Trophoblast cell (in vitro differentiated cells and primary cell): ENCODE measurements at regions not wholly inside any gene's neighbourhood (a gene's known extent, or its start where the extent isn't known, plus 50 kb on each side); places are given as distances from the start of the nearest gene placed in this dataset.

Experiments
- DNase-seq, 2 donors: peaks; one replicate each; pipeline ENCODE4 v3.0.0-alpha.2; 2016
- H2AFZ ChIP-seq: 2 replicates; pipeline ENCODE4 v1.6.1; 2013; ENCODE audit warnings: low read length, moderate library complexity, mild to moderate bottlenecking; ENCODE audit not compliant: insufficient read depth, poor library complexity
- H2AK5ac ChIP-seq: 2 replicates; pipeline ENCODE4 v1.6.1; 2013; ENCODE audit warnings: mild to moderate bottlenecking, low read length
- H2BK120ac ChIP-seq: 2 replicates; pipeline ENCODE4 v1.6.1; 2013; ENCODE audit warnings: low read length, mild to moderate bottlenecking, moderate library complexity; ENCODE audit not compliant: insufficient read depth, poor library complexity
- H2BK12ac ChIP-seq: 2 replicates; pipeline ENCODE4 v1.6.1; 2013; ENCODE audit warnings: mild to moderate bottlenecking, low read length, moderate library complexity
- H2BK5ac ChIP-seq: 2 replicates; pipeline ENCODE4 v1.6.1; 2013; ENCODE audit warnings: low read length, low read depth, moderate library complexity, mild to moderate bottlenecking; ENCODE audit not compliant: poor library complexity
- H3K14ac ChIP-seq: 2 replicates; pipeline ENCODE4 v1.6.1; 2013; ENCODE audit warnings: mild to moderate bottlenecking, low read length
- H3K18ac ChIP-seq: 2 replicates; pipeline ENCODE4 v1.6.1; 2013; ENCODE audit warnings: mild to moderate bottlenecking, low read length
- H3K23ac ChIP-seq: 2 replicates; pipeline ENCODE4 v1.6.1; 2013; ENCODE audit warnings: low read length
- H3K27ac ChIP-seq: 2 replicates; pipeline ENCODE4 v1.5.1; 2013; ENCODE audit warnings: low read depth, mild to moderate bottlenecking, inconsistent platforms, low read length, moderate library complexity
- H3K27me3 ChIP-seq: 2 replicates; pipeline ENCODE4 v1.6.1; 2013; ENCODE audit warnings: inconsistent platforms, mild to moderate bottlenecking, low read length, moderate library complexity; ENCODE audit not compliant: insufficient read depth
- H3K36me3 ChIP-seq, 2 experiments: 1 replicate in 1 of 2; 2 replicates in 1 of 2; pipeline ENCODE4 v1.6.1; 2013; ENCODE audit warnings: low read length in 2 of 2, mild to moderate bottlenecking in 2 of 2, moderate library complexity in 1 of 2; ENCODE audit not compliant: insufficient read depth in 2 of 2, control insufficient read depth in 1 of 2
- H3K4ac ChIP-seq: 2 replicates; pipeline ENCODE4 v1.6.1; 2013; ENCODE audit warnings: low read depth, mild to moderate bottlenecking, low read length, moderate library complexity
- H3K4me1 ChIP-seq, 2 experiments: 1 replicate in 1 of 2; 2 replicates in 1 of 2; pipeline ENCODE4 v1.6.1; 2013; ENCODE audit warnings: low read length in 2 of 2, mild to moderate bottlenecking in 2 of 2, moderate library complexity in 1 of 2; ENCODE audit not compliant: insufficient read depth in 2 of 2, control insufficient read depth in 1 of 2
- H3K4me2 ChIP-seq: 2 replicates; pipeline ENCODE4 v1.6.1; 2013; ENCODE audit warnings: inconsistent platforms, mild to moderate bottlenecking, low read length, moderate library complexity
- H3K4me3 ChIP-seq: 2 replicates; pipeline ENCODE4 v1.5.1; 2013; ENCODE audit warnings: mild to moderate bottlenecking, low read depth, low read length, inconsistent platforms
- H3K79me1 ChIP-seq: one replicate; pipeline ENCODE4 v1.6.1; 2013; ENCODE audit warnings: low read length
- H3K79me2 ChIP-seq: 2 replicates; pipeline ENCODE4 v1.6.1; 2013; ENCODE audit warnings: low read length, mild to moderate bottlenecking; ENCODE audit not compliant: control insufficient read depth, insufficient read depth, poor library complexity
- H3K9ac ChIP-seq: 2 replicates; pipeline ENCODE4 v1.6.1; 2013; ENCODE audit warnings: mild to moderate bottlenecking, low read length
- H3K9me3 ChIP-seq: 2 replicates; pipeline ENCODE4 v1.6.1; 2013; ENCODE audit warnings: low read depth, mild to moderate bottlenecking, control low read depth, inconsistent platforms, low read length; ENCODE audit not compliant: insufficient read depth
- H4K12ac ChIP-seq: 2 replicates; pipeline ENCODE4 v1.6.1; 2013; ENCODE audit warnings: low read depth, mild to moderate bottlenecking, low read length, moderate library complexity
- H4K8ac ChIP-seq: 2 replicates; pipeline ENCODE4 v1.6.1; 2013; ENCODE audit warnings: low read depth, mild to moderate bottlenecking, low read length, moderate library complexity
- H4K91ac ChIP-seq: one replicate; pipeline ENCODE4 v1.6.1; 2013; ENCODE audit warnings: low read depth, mild to moderate bottlenecking, low read length, moderate library complexity
- WGBS: extraction: QIAGEN DNeasy Blood & Tissue Kit; methylation state at CpG from one replicate; pipeline ENCODE4 v1.1.7; 2013; ENCODE audit warnings: missing lambda C conversion rate; ENCODE audit not compliant: insufficient read length, insufficient coverage; ENCODE audit errors: extremely low coverage; 5-methylcytosine and 5-hydroxymethylcytosine counted together

DNA sequence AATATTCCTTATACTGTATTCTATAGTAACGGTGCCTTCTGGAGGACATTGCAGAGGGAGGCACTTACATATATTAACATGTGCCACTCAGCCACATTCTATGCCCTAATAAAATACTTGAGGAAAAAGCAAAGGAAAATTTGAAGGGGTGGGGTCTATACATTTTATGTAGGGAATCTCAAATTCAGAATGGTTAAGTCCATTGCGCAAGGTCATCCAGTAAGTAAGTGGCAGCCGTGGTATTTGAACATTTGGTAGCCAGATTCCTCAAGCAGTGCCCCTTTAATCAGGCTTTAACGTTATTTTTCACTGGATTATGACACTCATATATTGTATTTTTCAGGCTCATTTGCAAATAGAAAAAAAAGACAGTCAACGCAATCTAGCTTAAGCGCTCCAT lies 738.3 kb downstream of the DOK5 start:
- Histone ChIP-seq H3K4me2 (no peak overlapping the region), H3K27ac (no peak overlapping the region), H2BK12ac (no peak overlapping the region), H3K79me2 (no peaks in the 10 kb centered on the region), H4K8ac (no peak overlapping the region), H4K91ac (no peak overlapping the region), H3K4ac (no peak overlapping the region), H2AK5ac (no peak overlapping the region), H2BK5ac (no peak overlapping the region), H3K36me3 (no peaks in the 10 kb centered on the region), H3K4me3 (no peak overlapping the region), H3K4me1 (no peaks in the 10 kb centered on the region), H3K27me3 (no peaks in the 10 kb centered on the region), H3K9ac (no peak overlapping the region), H3K18ac (no peak overlapping the region), H3K23ac (no peak overlapping the region), H4K12ac (no peak overlapping the region), H2AFZ (no peak overlapping the region), H2BK120ac (no peak overlapping the region), H3K14ac (no peak overlapping the region), H3K9me3 (no peaks in the 10 kb centered on the region), H3K79me1 (no peaks in the 10 kb centered on the region)
- DNase-seq, result no peak
- WGBS, result no CpG with 5 or more reads among the region's 6 CpGs

DNA sequence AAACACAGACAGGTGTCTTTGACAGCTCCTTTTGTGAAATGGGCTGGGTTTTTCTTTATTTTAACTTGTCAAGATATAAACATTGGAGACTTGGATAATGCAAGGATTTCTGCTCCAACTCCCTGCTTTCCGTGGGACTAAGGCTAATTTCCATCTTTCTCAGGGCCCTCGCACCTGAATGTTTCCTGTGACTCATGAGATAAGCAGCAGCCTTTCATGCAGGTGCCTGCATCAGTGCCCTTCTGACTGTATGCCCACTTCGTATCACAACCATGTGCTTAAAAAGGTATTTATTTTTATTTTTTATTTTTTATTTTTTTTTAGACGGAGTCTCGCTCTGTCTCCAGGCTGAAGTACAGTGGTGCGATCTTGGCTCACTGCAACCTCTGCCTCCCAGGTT lies 736.1 kb downstream of the DOK5 start:
- Histone ChIP-seq H4K12ac (no peak overlapping the region), H3K4ac (no peak overlapping the region), H3K4me3 (no peak overlapping the region), H2BK5ac (no peak overlapping the region), H2AFZ (no peak overlapping the region), H3K9ac (no peak overlapping the region), H3K18ac (no peak overlapping the region), H3K4me1 (no peaks in the 10 kb centered on the region), H3K79me2 (no peaks in the 10 kb centered on the region), H2AK5ac (no peak overlapping the region), H2BK120ac (no peak overlapping the region), H3K23ac (no peak overlapping the region), H4K8ac (no peak overlapping the region), H3K9me3 (no peaks in the 10 kb centered on the region), H3K36me3 (no peaks in the 10 kb centered on the region), H4K91ac (no peak overlapping the region), H3K14ac (no peak overlapping the region), H3K27me3 (no peaks in the 10 kb centered on the region), H3K4me2 (no peak overlapping the region), H3K27ac (no peak overlapping the region), H2BK12ac (no peak overlapping the region), H3K79me1 (no peaks in the 10 kb centered on the region)
- WGBS, result no CpG with 5 or more reads among the region's 6 CpGs
- peak in 1 of 2 donors; percentile 8 for DNase-seq

DNA sequence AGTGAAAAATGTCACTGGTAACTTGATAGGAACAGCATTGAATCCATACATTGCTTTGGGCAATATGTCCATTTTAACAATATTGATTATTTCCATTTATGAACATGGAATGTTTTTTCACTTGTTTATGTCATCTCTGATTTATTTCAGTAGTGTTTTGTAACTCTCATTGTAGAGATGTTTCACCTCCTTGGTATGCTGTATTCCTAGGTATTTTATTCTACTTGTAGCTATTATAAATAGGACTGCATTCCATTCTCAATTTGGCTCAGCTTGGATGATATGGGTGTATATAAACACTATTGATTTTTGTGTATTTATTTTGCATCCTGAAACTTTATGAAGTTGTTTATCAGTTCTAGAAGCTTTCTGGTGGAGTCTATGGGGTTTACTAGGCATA lies 730.3 kb downstream of the DOK5 start:
- H3K79me2 ChIP-seq, result no peaks in the 10 kb centered on the region
- no peak overlapping the region for H4K8ac ChIP-seq
- no peak overlapping the region for H4K91ac ChIP-seq
- H3K18ac ChIP-seq, result no peak overlapping the region
- no peak overlapping the region for H3K14ac ChIP-seq
- H4K12ac ChIP-seq, result no peak overlapping the region
- H3K23ac ChIP-seq, result no peak overlapping the region
- H2BK5ac ChIP-seq, result no peak overlapping the region
- no peak overlapping the region for H2AFZ ChIP-seq
- H3K27ac ChIP-seq, result no peak overlapping the region
- H2BK120ac ChIP-seq, result no peak overlapping the region
- H3K27me3 ChIP-seq, result no peaks in the 10 kb centered on the region
- no peak overlapping the region for H3K4ac ChIP-seq
- no peaks in the 10 kb centered on the region for H3K4me1 ChIP-seq
- no peaks in the 10 kb centered on the region for H3K79me1 ChIP-seq
- no peaks in the 10 kb centered on the region for H3K9me3 ChIP-seq
- no peak overlapping the region for H2AK5ac ChIP-seq
- H2BK12ac ChIP-seq, result no peak overlapping the region
- H3K4me3 ChIP-seq, result no peak overlapping the region
- H3K9ac ChIP-seq, result no peak overlapping the region
- no peaks in the 10 kb centered on the region for H3K36me3 ChIP-seq
- no peak for DNase-seq
- H3K4me2 ChIP-seq, result no peak overlapping the region

DNA sequence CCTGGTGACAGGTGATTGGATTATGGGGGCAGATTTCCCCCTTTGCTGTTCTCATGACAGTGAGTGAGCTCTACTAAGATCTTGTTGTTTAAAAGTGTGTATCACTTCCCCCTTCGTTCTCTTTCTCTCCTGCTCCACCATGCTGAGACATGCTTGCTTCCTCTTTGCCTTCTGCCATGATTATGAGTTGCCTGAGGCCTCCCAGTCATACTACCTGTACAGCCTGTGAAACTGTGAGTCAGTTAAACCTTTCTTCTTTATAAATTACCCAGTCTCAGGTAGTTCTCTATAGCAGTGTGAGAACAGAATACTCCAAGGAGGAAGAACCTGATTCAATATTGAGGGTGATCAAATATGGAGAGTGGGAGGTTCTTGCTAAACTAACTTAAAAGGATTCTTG lies 724.9 kb downstream of the DOK5 start:
- no peak overlapping the region for H4K91ac ChIP-seq
- H2BK12ac ChIP-seq, result no peak overlapping the region
- H2AK5ac ChIP-seq, result no peak overlapping the region
- H2BK5ac ChIP-seq, result no peak overlapping the region
- no peaks in the 10 kb centered on the region for H3K4me1 ChIP-seq
- H3K14ac ChIP-seq, result no peak overlapping the region
- H4K8ac ChIP-seq, result no peak overlapping the region
- H3K4me3 ChIP-seq, result no peak overlapping the region
- no peaks in the 10 kb centered on the region for H3K27me3 ChIP-seq
- no peak overlapping the region for H3K23ac ChIP-seq
- no peaks in the 10 kb centered on the region for H3K36me3 ChIP-seq
- no peak overlapping the region for H3K4ac ChIP-seq
- no peaks in the 10 kb centered on the region for H3K9me3 ChIP-seq
- DNase-seq, result no peak
- no peak overlapping the region for H3K27ac ChIP-seq
- no peak overlapping the region for H3K4me2 ChIP-seq
- no peak overlapping the region for H2BK120ac ChIP-seq
- no peaks in the 10 kb centered on the region for H3K79me2 ChIP-seq
- H3K79me1 ChIP-seq, result no peaks in the 10 kb centered on the region
- H2AFZ ChIP-seq, result no peak overlapping the region
- H4K12ac ChIP-seq, result no peak overlapping the region
- no CpG with 5 or more reads among the region's 1 CpG for WGBS
- H3K18ac ChIP-seq, result no peak overlapping the region
- H3K9ac ChIP-seq, result no peak overlapping the region

DNA sequence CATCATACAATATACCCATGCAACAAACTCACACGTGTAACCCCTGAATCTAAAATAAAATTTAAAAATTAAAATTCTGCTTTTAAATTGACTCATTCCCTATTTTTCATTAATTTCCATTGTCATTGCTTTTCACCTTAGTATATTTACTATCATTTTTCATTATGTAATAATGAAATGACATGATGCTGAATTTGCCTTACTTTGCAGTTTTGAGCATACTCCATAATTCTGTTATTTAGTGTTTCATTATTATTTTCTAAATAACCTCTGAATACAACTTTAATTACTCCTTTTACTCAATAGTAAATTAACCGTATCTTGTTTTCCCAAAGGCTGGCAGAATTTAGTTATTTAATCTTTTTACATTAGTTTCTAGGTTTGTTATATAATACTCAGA lies 719.6 kb downstream of the DOK5 start:
- no peak for DNase-seq
- Histone ChIP-seq H3K4me1 (no peaks in the 10 kb centered on the region), H3K14ac (no peak overlapping the region), H2AK5ac (no peak overlapping the region), H3K79me2 (no peaks in the 10 kb centered on the region), H2BK120ac (no peak overlapping the region), H3K4me2 (no peak overlapping the region), H2AFZ (no peak overlapping the region), H3K9ac (no peak overlapping the region), H2BK12ac (no peak overlapping the region), H3K9me3 (no peaks in the 10 kb centered on the region), H3K4ac (no peak overlapping the region), H4K91ac (no peak overlapping the region), H4K8ac (no peak overlapping the region), H3K27me3 (no peaks in the 10 kb centered on the region), H3K27ac (no peak overlapping the region), H3K36me3 (no peaks in the 10 kb centered on the region), H4K12ac (no peak overlapping the region), H3K4me3 (no peak overlapping the region), H3K23ac (no peak overlapping the region), H3K79me1 (no peaks in the 10 kb centered on the region), H2BK5ac (no peak overlapping the region), H3K18ac (no peak overlapping the region)
- WGBS, result no CpG with 5 or more reads among the region's 2 CpGs
